Esophagus squamous epithelium (tissue), 5 donors: ENCODE measurements at regions not wholly inside any gene's neighbourhood (a gene's known extent, or its start where the extent isn't known, plus 50 kb on each side); places are given as distances from the start of the nearest gene placed in this dataset.

Experiments used
- DNase-seq: peaks from one replicate; lab custom pipeline; 2025; lab: John Stamatoyannopoulos, UW
- H3K27ac ChIP-seq, 4 donors: fragments of 200-600 bp; sonication (generic); one replicate each; pipeline ENCODE4 v1.5.1; 2016 to 2019; ENCODE audit warnings: mild to moderate bottlenecking in 1 of 4
- H3K27me3 ChIP-seq, 4 donors: fragments of 200-600 bp; sonication (generic); 1 replicate in 3 of 4; 2 replicates in 1 of 4; pipeline versions ENCODE4 v1.5.1 to v1.6.0; 2017 to 2021; ENCODE audit warnings: antibody characterized with exemption in 1 of 4
- H3K36me3 ChIP-seq, 3 donors: fragments of 200-600 bp; sonication (generic); one replicate each; pipeline ENCODE4 v1.5.1; 2016 to 2019
- H3K4me1 ChIP-seq, 3 donors: fragments of 200-600 bp; sonication (generic); one replicate each; pipeline ENCODE4 v1.5.1; 2017 to 2019
- H3K4me3 ChIP-seq, 4 donors: fragments of 200-600 bp; sonication (generic); 1 replicate in 3 of 4; 2 replicates in 1 of 4; pipeline ENCODE4 v1.5.1; 2016 to 2019; ENCODE audit warnings: mild to moderate bottlenecking in 2 of 4, moderate library complexity in 1 of 4
- H3K9me3 ChIP-seq, 3 donors: fragments of 200-600 bp; sonication (generic); one replicate each; pipeline ENCODE4 v1.5.1; 2016 to 2019
- CTCF ChIP-seq, 6 experiments: fragments of 450-650 bp in 4 of 6; fragments of 200-600 bp in 2 of 6; sonication (generic) in 2 of 6; IDR thresholded peaks; one replicate each; pipeline ENCODE4 v1.5.1; 2016 to 2019; ENCODE audit warnings: antibody characterized with exemption in 6 of 6, mild to moderate bottlenecking in 4 of 6, moderate library complexity in 4 of 6
- POLR2A ChIP-seq, 4 donors: fragments of 450-650 bp; IDR thresholded peaks; one replicate each; pipeline ENCODE4 v1.6.1; 2017; ENCODE audit warnings: antibody characterized with exemption in 4 of 4, mild to moderate bottlenecking in 4 of 4, moderate library complexity in 3 of 4
- WGBS, 2 donors: methylation state at CpG; one replicate each; pipeline ENCODE4 v1.1.5; 2018; 5-methylcytosine and 5-hydroxymethylcytosine counted together
- intact Hi-C: fragments of 100-400 bp; cut with DNase I; formaldehyde crosslinking; loops from one replicate; pipeline ENCODE4 v1.15.0; 2022
- donor health status: DM: yes; HTN: yes; CAD: no.

GRCh38 chr3:168284728-168285127 lies 189.0 kb upstream of the GOLIM4 start:
- DNase-seq = no peak
- intact Hi-C loops = no loop called here
- Histone ChIP-seq H3K27ac (no peak overlapping the region), H3K9me3 (no peaks in the 10 kb centered on the region), H3K4me1 (no peaks in the 10 kb centered on the region), H3K4me3 (no peak overlapping the region), H3K27me3 (no peaks in the 10 kb centered on the region), H3K36me3 (no peaks in the 10 kb centered on the region)
- WGBS, 2 donors = 83 to 86% methylated on average over 5 of the region's 5 CpGs
- no peak for TF ChIP-seq POLR2A (IDR thresholded peaks at IDR 0.05)
- no peak for TF ChIP-seq CTCF (IDR thresholded peaks at IDR 0.05)

- WGBS, 2 donors = 60 to 67% methylated on average over 2 to 3 of the region's 3 CpGs
- H3K27me3 ChIP-seq = no peaks in the 10 kb centered on the region
- H3K27ac ChIP-seq = no peak overlapping the region
- no peaks in the 10 kb centered on the region for H3K4me1 ChIP-seq
- no peaks in the 10 kb centered on the region for H3K9me3 ChIP-seq
- intact Hi-C loops = no loop called here
- no peaks in the 10 kb centered on the region for H3K36me3 ChIP-seq
- DNase-seq = no peak
- TF ChIP-seq POLR2A (IDR thresholded peaks at IDR 0.05) (no peak), CTCF (IDR thresholded peaks at IDR 0.05) (no peak)
- H3K4me3 ChIP-seq = no peak overlapping the region
Measured at GRCh38 chr3:168275662-168276061, 179.9 kb upstream of the GOLIM4 start.

- Histone ChIP-seq H3K4me1 (no peaks in the 10 kb centered on the region), H3K27me3 (no peaks in the 10 kb centered on the region), H3K36me3 (no peaks in the 10 kb centered on the region), H3K27ac (no peak overlapping the region), H3K4me3 (no peak overlapping the region), H3K9me3 (no peaks in the 10 kb centered on the region)
- TF ChIP-seq CTCF (IDR thresholded peaks at IDR 0.05) (no peak), POLR2A (IDR thresholded peaks at IDR 0.05) (no peak)
- no peak for DNase-seq
- intact Hi-C loops = no loop called here
- 52 to 56% methylated on average over 2 of the region's 2 CpGs for WGBS, 2 donors
Measured at GRCh38 chr3:168273917-168274316, 178.2 kb upstream of the GOLIM4 start.

GRCh38 chr3:168273036-168273435 lies 177.3 kb upstream of the GOLIM4 start:
- H3K36me3 ChIP-seq = no peaks in the 10 kb centered on the region
- no peak for DNase-seq
- H3K27ac ChIP-seq = no peak overlapping the region
- H3K27me3 ChIP-seq = no peaks in the 10 kb centered on the region
- intact Hi-C loops = no loop called here
- H3K4me1 ChIP-seq = no peaks in the 10 kb centered on the region
- TF ChIP-seq CTCF (IDR thresholded peaks at IDR 0.05) (no peak), POLR2A (IDR thresholded peaks at IDR 0.05) (no peak)
- no peak overlapping the region for H3K4me3 ChIP-seq
- no peaks in the 10 kb centered on the region for H3K9me3 ChIP-seq
- 67 to 85% methylated on average over 2 of the region's 2 CpGs for WGBS, 2 donors

GRCh38 chr3:168272343-168272985 lies 176.7 kb upstream of the GOLIM4 start:
- WGBS, 2 donors = 41 to 71% methylated on average over 1 of the region's 1 CpG
- no peak for DNase-seq
- H3K27me3 ChIP-seq = no peaks in the 10 kb centered on the region
- TF ChIP-seq POLR2A (IDR thresholded peaks at IDR 0.05) (no peak), CTCF (IDR thresholded peaks at IDR 0.05) (no peak)
- no peaks in the 10 kb centered on the region for H3K4me1 ChIP-seq
- intact Hi-C loops = no loop called here
- no peaks in the 10 kb centered on the region for H3K9me3 ChIP-seq
- no peaks in the 10 kb centered on the region for H3K36me3 ChIP-seq
- H3K4me3 ChIP-seq = no peak overlapping the region
- no peak overlapping the region for H3K27ac ChIP-seq
